ENCODE measurements at regions not wholly inside any gene's neighbourhood (a gene's known extent, or its start where the extent isn't known, plus 50 kb on each side); places are given as distances from the start of the nearest gene placed in this dataset.

DNA sequence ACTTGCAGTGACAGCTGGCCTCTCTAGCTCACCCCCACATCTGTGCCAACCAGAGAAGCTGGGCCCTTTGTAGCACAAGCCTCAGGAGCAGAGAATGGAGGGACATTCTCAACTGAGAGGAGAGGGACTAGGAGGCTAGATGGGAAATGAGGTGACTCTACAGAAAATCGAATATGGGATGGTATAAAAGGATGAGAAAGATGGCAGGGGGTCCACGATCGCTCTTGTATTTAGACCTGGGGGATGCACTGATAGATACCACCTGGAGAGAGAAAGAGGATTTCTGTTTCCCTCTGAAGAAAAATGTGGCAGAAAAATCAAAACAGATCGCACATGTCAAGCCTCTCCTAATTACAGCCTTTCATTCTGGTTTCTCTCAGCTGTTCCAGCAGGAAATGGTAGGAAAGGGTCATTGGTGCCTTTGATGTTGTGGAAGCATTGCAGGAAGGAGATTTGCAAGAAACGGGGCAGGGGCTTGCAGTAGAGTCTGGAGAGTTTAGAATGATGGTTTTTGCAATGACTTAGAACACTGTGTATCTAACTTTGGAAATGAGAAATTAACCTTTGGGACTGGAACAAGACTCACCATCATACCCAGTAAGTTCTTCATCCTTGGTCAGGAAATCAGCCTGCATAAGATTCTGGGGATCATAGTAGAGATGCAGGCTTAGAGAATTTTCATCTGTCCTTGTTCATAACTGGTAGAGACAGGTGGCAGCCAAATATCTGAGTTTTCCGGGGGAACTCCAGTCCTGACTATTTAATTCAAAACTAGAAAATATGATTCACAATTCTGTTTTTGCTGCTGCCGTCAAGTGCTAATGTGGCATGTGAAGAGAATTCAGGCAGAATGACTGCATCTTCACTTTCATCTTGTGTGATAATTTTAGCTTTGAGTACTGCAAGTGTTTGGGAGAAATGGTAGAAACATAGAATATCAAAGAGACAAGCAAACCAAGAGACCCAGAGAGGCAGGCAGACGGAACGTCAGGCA, 98.8 kb downstream of the DAD1 start:
- DNase-seq: no peak
- no peak overlapping the region for H3K27ac ChIP-seq
- TF ChIP-seq CTCF (IDR thresholded peaks at IDR 0.05) (no peak), POLR2A (IDR thresholded peaks at IDR 0.05) (no peak)
- no peaks in the 10 kb centered on the region for H3K36me3 ChIP-seq (ENCODE audit: low read depth, missing control alignments)
- peaks cover 10% of the 10 kb centered on the region for H3K4me1 ChIP-seq
- H3K4me3 ChIP-seq: no peak overlapping the region
- no peaks in the 10 kb centered on the region for H3K27me3 ChIP-seq
- intact Hi-C loops (cut with DNase I; ENCODE audit: low total_unique reads): no loop called here
- 88% methylated on average over 9 of the region's 9 CpGs for WGBS, 2 donors
- H3K9me3 ChIP-seq: no peaks in the 10 kb centered on the region

DNA sequence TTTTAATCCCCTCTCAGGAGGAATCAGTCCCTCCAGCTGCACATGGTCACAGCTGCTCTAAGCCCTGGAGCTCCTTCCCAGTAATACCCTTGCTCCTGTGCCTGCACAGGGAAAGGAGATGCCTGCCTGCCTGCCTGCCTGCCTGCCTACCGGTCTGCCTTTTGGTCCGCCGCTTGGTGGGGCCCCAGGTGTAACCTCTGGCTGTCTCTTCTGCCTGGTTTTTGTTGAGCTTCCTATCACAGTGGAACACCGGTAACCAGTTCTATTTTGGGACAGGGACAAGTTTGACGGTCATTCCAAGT, 99.8 kb downstream of the DAD1 start:
- intact Hi-C loops (cut with DNase I; ENCODE audit: low total_unique reads): no loop called here
- Histone ChIP-seq H3K27ac (no peak overlapping the region), H3K4me1 (peaks cover 10% of the 10 kb centered on the region), H3K4me3 (no peak overlapping the region), H3K9me3 (no peaks in the 10 kb centered on the region), H3K27me3 (no peaks in the 10 kb centered on the region), H3K36me3 (ENCODE audit: low read depth, missing control alignments) (no peaks in the 10 kb centered on the region)
- TF ChIP-seq CTCF (IDR thresholded peaks at IDR 0.05): no peak
- WGBS, 2 donors: 69 to 84% methylated on average over 5 of the region's 5 CpGs
- DNase-seq: no peak

DNA sequence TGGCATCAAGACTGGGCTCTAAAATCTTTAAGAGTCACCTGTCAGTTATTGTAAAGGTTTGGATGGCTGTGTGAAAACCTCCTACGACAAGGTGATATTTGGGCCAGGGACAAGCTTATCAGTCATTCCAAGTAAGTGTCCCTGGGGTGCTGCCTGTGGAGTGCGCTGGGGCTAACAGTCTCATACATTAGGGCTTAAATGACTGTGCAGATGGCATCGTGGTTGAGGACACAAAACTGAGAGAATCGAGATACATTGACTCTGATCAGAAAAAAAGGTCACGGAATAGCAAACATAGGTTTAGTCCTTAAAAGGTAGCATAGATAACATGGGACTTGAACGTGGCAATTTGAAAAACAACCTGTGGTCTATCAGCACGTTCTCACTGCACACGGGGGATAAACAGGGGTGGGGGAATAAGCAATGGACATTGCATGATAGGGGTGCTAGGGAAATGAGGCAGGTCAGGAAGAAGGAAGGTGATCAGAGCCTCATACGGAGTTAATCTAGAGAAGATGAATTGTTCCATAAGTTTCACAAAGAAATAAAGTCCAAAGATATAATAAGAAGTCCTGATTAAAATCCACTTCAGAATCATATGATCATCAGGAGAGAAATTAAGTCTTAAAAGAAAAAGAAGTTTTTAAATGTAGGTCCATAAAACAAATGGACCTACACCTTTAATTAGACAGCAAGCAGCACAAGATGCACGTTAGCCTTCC, 100.3 kb downstream of the DAD1 start:
- no peak overlapping the region for H3K27ac ChIP-seq
- no peak for DNase-seq
- H3K27me3 ChIP-seq: no peaks in the 10 kb centered on the region
- H3K4me1 ChIP-seq: peaks cover 10% of the 10 kb centered on the region
- intact Hi-C loops (cut with DNase I; ENCODE audit: low total_unique reads): no loop called here
- TF ChIP-seq CTCF (IDR thresholded peaks at IDR 0.05) (no peak), POLR2A (IDR thresholded peaks at IDR 0.05) (no peak)
- H3K4me3 ChIP-seq: no peak overlapping the region
- H3K36me3 ChIP-seq (ENCODE audit: low read depth, missing control alignments): no peaks in the 10 kb centered on the region
- WGBS, 2 donors: 88% methylated on average over 10 of the region's 10 CpGs
- H3K9me3 ChIP-seq: no peaks in the 10 kb centered on the region

DNA sequence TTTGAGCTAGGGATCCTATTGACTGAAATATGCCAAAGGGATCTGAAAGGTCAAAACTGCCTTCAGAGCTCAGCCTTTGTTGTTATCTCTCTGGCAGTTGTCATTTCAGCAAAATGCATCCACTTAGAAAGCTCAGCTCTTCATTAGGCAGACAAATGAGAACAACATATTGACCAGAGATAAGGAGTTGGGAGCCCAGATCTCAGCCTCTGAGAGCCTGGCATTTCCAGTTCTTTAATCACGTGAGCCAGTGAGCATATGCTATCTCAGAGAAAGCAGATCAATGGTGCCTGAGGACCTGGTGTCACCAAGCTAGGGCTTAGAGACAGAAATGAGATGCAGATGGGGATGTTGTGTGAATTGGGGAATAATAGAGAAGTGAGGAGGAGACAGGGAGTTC, 101.1 kb downstream of the DAD1 start:
- intact Hi-C loops (cut with DNase I; ENCODE audit: low total_unique reads): no loop called here
- Histone ChIP-seq H3K27me3 (no peaks in the 10 kb centered on the region), H3K4me1 (peaks cover 10% of the 10 kb centered on the region), H3K36me3 (ENCODE audit: low read depth, missing control alignments) (no peaks in the 10 kb centered on the region), H3K27ac (no peak overlapping the region), H3K9me3 (no peaks in the 10 kb centered on the region), H3K4me3 (no peak overlapping the region)
- TF ChIP-seq POLR2A (IDR thresholded peaks at IDR 0.05) (no peak), CTCF (IDR thresholded peaks at IDR 0.05) (no peak)
- WGBS, 2 donors: 54 to 64% methylated on average over 1 of the region's 1 CpG
- no peak for DNase-seq
